ENCODE measurements at regions not wholly inside any gene's neighbourhood (a gene's known extent, or its start where the extent isn't known, plus 50 kb on each side); places are given as distances from the start of the nearest gene placed in this dataset.

DNA sequence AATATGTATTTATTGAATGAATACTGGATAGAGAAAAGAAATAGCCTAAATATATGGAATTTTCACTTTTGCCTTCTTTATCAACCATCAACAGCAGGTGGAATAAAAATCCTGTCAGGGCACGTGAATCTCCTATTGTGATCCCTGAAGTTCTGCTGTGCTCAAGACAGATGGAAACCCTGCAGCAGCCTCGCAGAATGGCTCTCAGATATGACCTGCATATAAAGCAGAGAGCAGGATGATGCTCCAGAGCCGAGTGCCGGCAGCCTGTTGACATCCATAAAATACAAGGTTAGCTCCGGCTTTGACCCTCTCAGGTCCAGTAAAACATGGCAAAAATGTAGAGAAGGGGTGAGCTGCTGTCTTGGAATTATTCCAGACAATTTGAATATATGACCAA lies 659.3 kb downstream of the DIAPH3 start:
- TF ChIP-seq POLR2A (IDR thresholded peaks at IDR 0.05; ENCODE audit: low read depth, low read length) (no peak), POLR2AphosphoS5 (IDR thresholded peaks at IDR 0.05; ENCODE audit: low read depth, low read length) (no peak)

Data from GM12892 (cell line).